Stomach smooth muscle (tissue), 2 donors: ENCODE measurements at regions not wholly inside any gene's neighbourhood (a gene's known extent, or its start where the extent isn't known, plus 50 kb on each side); places are given as distances from the start of the nearest gene placed in this dataset.

Experiments used
- H3K27ac ChIP-seq: one replicate; pipeline ENCODE4 v1.7.0; 2013; ENCODE audit warnings: mild to moderate bottlenecking, low read length, inconsistent platforms
- H3K27me3 ChIP-seq, 2 donors: one replicate each; pipeline ENCODE4 v1.7.0; 2013; ENCODE audit warnings: low read length in 2 of 2; ENCODE audit not compliant: insufficient read depth in 2 of 2, control insufficient read depth in 1 of 2
- H3K36me3 ChIP-seq, 2 donors: one replicate each; pipeline ENCODE4 v1.7.0; 2013; ENCODE audit warnings: low read length in 2 of 2; ENCODE audit not compliant: control insufficient read depth in 2 of 2, insufficient read depth in 2 of 2
- H3K4me1 ChIP-seq: one replicate; pipeline ENCODE4 v1.7.0; 2013; ENCODE audit warnings: low read length; ENCODE audit not compliant: control insufficient read depth, insufficient read depth
- H3K4me3 ChIP-seq, 2 donors: one replicate each; pipeline ENCODE4 v1.7.0; 2013; ENCODE audit warnings: low read length in 2 of 2
- H3K9ac ChIP-seq, 2 donors: one replicate each; pipeline ENCODE4 v1.7.0; 2013; ENCODE audit warnings: low read length in 2 of 2, mild to moderate bottlenecking in 1 of 2
- H3K9me3 ChIP-seq, 2 donors: one replicate each; pipeline ENCODE4 v1.7.0; 2013; ENCODE audit warnings: low read length in 2 of 2; ENCODE audit not compliant: control insufficient read depth in 2 of 2
- donor health status: healthy.
- donor health status: Pancreatic carcinoma.

- Histone ChIP-seq H3K9me3 (no peaks in the 10 kb centered on the region), H3K4me3 (no peak overlapping the region), H3K4me1 (no peaks in the 10 kb centered on the region), H3K27me3 (no peaks in the 10 kb centered on the region), H3K27ac (no peak overlapping the region), H3K36me3 (no peaks in the 10 kb centered on the region), H3K9ac (no peak overlapping the region)
These were observed 102.9 kb upstream of the MCHR2 start for GRCh38 chr6:100096936-100097335.

GRCh38 chr6:100096341-100096740 is 102.3 kb upstream of the MCHR2 start:
- H3K27ac ChIP-seq = no peak overlapping the region
- H3K36me3 ChIP-seq = no peaks in the 10 kb centered on the region
- no peaks in the 10 kb centered on the region for H3K27me3 ChIP-seq
- H3K9me3 ChIP-seq = no peaks in the 10 kb centered on the region
- no peak overlapping the region for H3K9ac ChIP-seq
- H3K4me1 ChIP-seq = no peaks in the 10 kb centered on the region
- H3K4me3 ChIP-seq = no peak overlapping the region

- no peak overlapping the region for H3K4me3 ChIP-seq
These were observed 99.4 kb upstream of the MCHR2 start for GRCh38 chr6:100093405-100093804.

GRCh38 chr6:100088009-100088408 is 94.0 kb upstream of the MCHR2 start:
- no peak overlapping the region for H3K9ac ChIP-seq
- no peaks in the 10 kb centered on the region for H3K36me3 ChIP-seq
- H3K9me3 ChIP-seq = no peaks in the 10 kb centered on the region
- H3K27ac ChIP-seq = no peak overlapping the region
- no peaks in the 10 kb centered on the region for H3K27me3 ChIP-seq
- no peak overlapping the region for H3K4me3 ChIP-seq
- H3K4me1 ChIP-seq = no peaks in the 10 kb centered on the region

More at GRCh38 chr6:100093405-100093804, 99.4 kb upstream of the MCHR2 start:
- Histone ChIP-seq H3K36me3 (no peaks in the 10 kb centered on the region), H3K9ac (no peak overlapping the region), H3K27ac (no peak overlapping the region), H3K27me3 (no peaks in the 10 kb centered on the region), H3K9me3 (no peaks in the 10 kb centered on the region), H3K4me1 (no peaks in the 10 kb centered on the region)

GRCh38 chr6:100084991-100085364 is 91.0 kb upstream of the MCHR2 start:
- Histone ChIP-seq H3K27me3 (no peaks in the 10 kb centered on the region), H3K9ac (no peak overlapping the region), H3K4me3 (no peak overlapping the region), H3K4me1 (no peaks in the 10 kb centered on the region), H3K27ac (no peak overlapping the region), H3K36me3 (no peaks in the 10 kb centered on the region), H3K9me3 (no peaks in the 10 kb centered on the region)

- Histone ChIP-seq H3K4me3 (no peak overlapping the region), H3K4me1 (no peaks in the 10 kb centered on the region), H3K9me3 (no peaks in the 10 kb centered on the region), H3K36me3 (no peaks in the 10 kb centered on the region), H3K27ac (no peak overlapping the region), H3K9ac (no peak overlapping the region), H3K27me3 (no peaks in the 10 kb centered on the region)
These were observed 90.4 kb upstream of the MCHR2 start for GRCh38 chr6:100084316-100084990.

GRCh38 chr6:100078509-100078908 is 84.5 kb upstream of the MCHR2 start:
- H3K9me3 ChIP-seq = no peaks in the 10 kb centered on the region
- H3K4me1 ChIP-seq = no peaks in the 10 kb centered on the region
- no peak overlapping the region for H3K27ac ChIP-seq
- H3K27me3 ChIP-seq = no peaks in the 10 kb centered on the region
- H3K4me3 ChIP-seq = no peak overlapping the region
- H3K36me3 ChIP-seq = no peaks in the 10 kb centered on the region
- no peak overlapping the region for H3K9ac ChIP-seq

- Histone ChIP-seq H3K4me1 (no peaks in the 10 kb centered on the region), H3K9me3 (no peaks in the 10 kb centered on the region), H3K9ac (no peak overlapping the region), H3K27me3 (no peaks in the 10 kb centered on the region), H3K27ac (no peak overlapping the region), H3K4me3 (no peak overlapping the region), H3K36me3 (no peaks in the 10 kb centered on the region)
These were observed 71.3 kb upstream of the MCHR2 start for GRCh38 chr6:100065348-100065747.

GRCh38 chr6:100062621-100063020 is 68.6 kb upstream of the MCHR2 start:
- no peaks in the 10 kb centered on the region for H3K36me3 ChIP-seq
- no peaks in the 10 kb centered on the region for H3K9me3 ChIP-seq
- no peak overlapping the region for H3K9ac ChIP-seq
- H3K27me3 ChIP-seq = no peaks in the 10 kb centered on the region
- H3K27ac ChIP-seq = no peak overlapping the region
- H3K4me1 ChIP-seq = no peaks in the 10 kb centered on the region
- H3K4me3 ChIP-seq = no peak overlapping the region

GRCh38 chr6:100057941-100058340 is 63.9 kb upstream of the MCHR2 start:
- no peaks in the 10 kb centered on the region for H3K4me1 ChIP-seq
- H3K4me3 ChIP-seq = no peak overlapping the region
- H3K27ac ChIP-seq = no peak overlapping the region
- H3K27me3 ChIP-seq = no peaks in the 10 kb centered on the region
- H3K9ac ChIP-seq = no peak overlapping the region
- H3K9me3 ChIP-seq = peaks cover 0 to 2% of the 10 kb centered on the region in 2 donors
- H3K36me3 ChIP-seq = no peaks in the 10 kb centered on the region

- Histone ChIP-seq H3K4me1 (no peaks in the 10 kb centered on the region), H3K27me3 (no peaks in the 10 kb centered on the region), H3K27ac (no peak overlapping the region), H3K9me3 (no peaks in the 10 kb centered on the region), H3K36me3 (no peaks in the 10 kb centered on the region), H3K4me3 (no peak overlapping the region), H3K9ac (no peak overlapping the region)
These were observed 56.5 kb upstream of the MCHR2 start for GRCh38 chr6:100050550-100050949.
